PFSK-1 (cell line): ENCODE measurements at regions not wholly inside any gene's neighbourhood (a gene's known extent, or its start where the extent isn't known, plus 50 kb on each side); places are given as distances from the start of the nearest gene placed in this dataset.

Source experiments
- POLR2AphosphoS5 ChIP-seq: IDR thresholded peaks from 2 replicates; pipeline ENCODE4 v1.6.1; 2012; ENCODE audit warnings: low read depth, mild to moderate bottlenecking, control low read depth, low read length, moderate library complexity
- REST ChIP-seq, 2 experiments: IDR thresholded peaks; 2 replicates each; pipeline versions ENCODE4 v1.6.1 to v1.8.0; 2011 to 2012; ENCODE audit warnings: low read depth in 2 of 2, low read length in 2 of 2, control low read depth in 1 of 2, inconsistent platforms in 1 of 2, mild to moderate bottlenecking in 1 of 2, moderate library complexity in 1 of 2; ENCODE audit not compliant: insufficient read depth in 1 of 2
- SIN3A ChIP-seq: IDR thresholded peaks from 2 replicates; pipeline ENCODE4 v1.6.1; 2012; ENCODE audit warnings: mild to moderate bottlenecking, low read length, moderate library complexity, borderline replicate concordance; ENCODE audit not compliant: insufficient read depth

DNA sequence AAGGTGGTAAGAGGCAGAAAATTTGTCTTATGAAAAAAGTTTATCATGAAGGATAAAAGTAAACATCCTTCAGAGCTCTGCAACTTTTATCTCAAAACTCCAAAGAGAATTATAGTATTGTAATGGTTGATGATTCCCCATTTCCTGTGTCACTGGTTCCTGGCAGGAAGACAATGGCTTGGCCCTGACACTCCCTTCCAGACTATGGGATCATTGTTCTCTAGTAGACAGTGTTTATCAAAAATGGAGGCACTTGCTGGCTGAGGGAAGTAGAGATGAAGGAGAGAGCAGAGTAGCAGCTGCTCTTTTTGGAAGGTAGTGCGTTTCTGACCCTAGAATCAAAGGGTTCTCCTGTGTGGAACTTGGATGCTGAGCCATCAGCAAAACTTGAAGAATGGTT is 145.9 kb upstream of the ATP1B1 start:
- TF ChIP-seq POLR2AphosphoS5 (no peak), REST (IDR thresholded peaks at IDR 0.05; ENCODE audit: insufficient read depth in 1 of 2, low read depth in 2 of 2, low read length in 2 of 2) (no peak), SIN3A (0 out of 2 replicates have a peak, but pooled peaks have one; percentile 31)
